SK-N-SH treated with all-trans-retinoic acid at 6 μM for 48 hours (cell line): ENCODE measurements at regions not wholly inside any gene's neighbourhood (a gene's known extent, or its start where the extent isn't known, plus 50 kb on each side); places are given as distances from the start of the nearest gene placed in this dataset.

ENCODE experiments used
- ARNTL ChIP-seq: fragments of 450-650 bp; formaldehyde crosslinking; IDR thresholded peaks from 2 replicates; pipeline ENCODE4 v1.5.0; 2020; ENCODE audit warnings: low read depth, mild to moderate bottlenecking, moderate library complexity, borderline replicate concordance
- BACH2 ChIP-seq: fragments of 250-450 bp; sonication (Bioruptor Pico); IDR thresholded peaks from 2 replicates; pipeline ENCODE4 v1.9.0; 2021; ENCODE audit warnings: mild to moderate bottlenecking, borderline replicate concordance
- CSDC2 ChIP-seq: fragments of 250-450 bp; sonication (Bioruptor Pico); IDR thresholded peaks from 2 replicates; pipeline ENCODE4 v1.5.0; 2020; ENCODE audit warnings: mild to moderate bottlenecking, moderate library complexity
- ESRRG ChIP-seq: fragments of 250-450 bp; sonication (Bioruptor Pico); IDR thresholded peaks from 2 replicates; pipeline ENCODE4 v1.6.1; 2021; ENCODE audit warnings: mild to moderate bottlenecking
- OSR1 ChIP-seq: fragments of 250-450 bp; sonication (Bioruptor Pico); IDR thresholded peaks from 2 replicates; pipeline ENCODE4 v1.8.0; 2022; ENCODE audit warnings: moderate library complexity, mild to moderate bottlenecking, inconsistent platforms
- PATZ1 ChIP-seq: fragments of 250-450 bp; sonication (Bioruptor Pico); IDR thresholded peaks from 2 replicates; pipeline ENCODE4 v1.8.0; 2020; ENCODE audit warnings: mild to moderate bottlenecking, moderate library complexity, borderline replicate concordance
- POU6F1 ChIP-seq: fragments of 250-450 bp; sonication (Bioruptor Pico); IDR thresholded peaks from 2 replicates; pipeline ENCODE4 v1.8.0; 2021; ENCODE audit warnings: low read depth, mild to moderate bottlenecking, moderate library complexity, borderline replicate concordance
- RARB ChIP-seq: fragments of 250-450 bp; sonication (Bioruptor Pico); IDR thresholded peaks from 2 replicates; pipeline ENCODE4 v1.8.0; 2021; ENCODE audit warnings: mild to moderate bottlenecking, moderate library complexity
- SNAI2 ChIP-seq: fragments of 250-450 bp; sonication (Bioruptor Pico); IDR thresholded peaks from 2 replicates; pipeline ENCODE4 v1.5.0; 2020; ENCODE audit warnings: mild to moderate bottlenecking, moderate library complexity
- TOX ChIP-seq: fragments of 250-450 bp; sonication (Bioruptor Pico); IDR thresholded peaks from 2 replicates; pipeline ENCODE4 v1.8.0; 2021; ENCODE audit warnings: mild to moderate bottlenecking, moderate library complexity, borderline replicate concordance
- ZFP3 ChIP-seq: fragments of 250-450 bp; sonication (Bioruptor Pico); IDR thresholded peaks from 2 replicates; pipeline ENCODE4 v1.5.0; 2020; ENCODE audit warnings: mild to moderate bottlenecking, moderate library complexity
- ZFP30 ChIP-seq: fragments of 450-650 bp; formaldehyde crosslinking; IDR thresholded peaks from 2 replicates; pipeline ENCODE4 v1.5.0; 2022; ENCODE audit warnings: mild to moderate bottlenecking, moderate library complexity
- ZNF565 ChIP-seq: fragments of 450-650 bp; formaldehyde crosslinking; conservative IDR thresholded peaks from 2 replicates; pipeline ENCODE4 v1.5.0; 2020; ENCODE audit warnings: low read depth, mild to moderate bottlenecking, moderate library complexity
- ZNF8 ChIP-seq: fragments of 450-650 bp; formaldehyde crosslinking; IDR thresholded peaks from 2 replicates; pipeline ENCODE4 v1.5.0; 2020; ENCODE audit warnings: mild to moderate bottlenecking, moderate library complexity

- TF ChIP-seq ZFP30 (CRISPR knock-in tag) (no peak), PATZ1 (no peak), ARNTL (CRISPR knock-in tag) (no peak), RARB (CRISPR knock-in tag) (no peak), ZNF8 (CRISPR knock-in tag) (no peak), CSDC2 (CRISPR knock-in tag) (no peak), ESRRG (CRISPR knock-in tag) (no peak), SNAI2 (CRISPR knock-in tag) (no peak), BACH2 (CRISPR knock-in tag) (no peak), POU6F1 (no peak), OSR1 (CRISPR knock-in tag) (no peak), ZNF565 (CRISPR knock-in tag) (no peak), ZFP3 (CRISPR knock-in tag) (no peak), TOX (CRISPR knock-in tag) (no peak)
These were observed 393.6 kb upstream of the PROK2 start for GRCh38 chr3:72178463-72179106.
